Psoas muscle (tissue), 7 donors: ENCODE measurements at regions not wholly inside any gene's neighbourhood (a gene's known extent, or its start where the extent isn't known, plus 50 kb on each side); places are given as distances from the start of the nearest gene placed in this dataset.

Experiments used
- ATAC-seq, 4 donors: fragments of 200-7000 bp; cut with Tn5 transposase; one replicate each; pipeline ENCODE4 v1.9.1; 2020; ENCODE audit warnings: moderate library complexity in 3 of 4, mild to moderate bottlenecking in 2 of 4
- DNase-seq, 2 donors: peaks; one replicate each; pipeline ENCODE4 v3.0.0-alpha.2; 2020
- H3K27ac ChIP-seq: fragments of 200-600 bp; one replicate; pipeline ENCODE4 v1.8.0; 2022
- H3K27me3 ChIP-seq, 3 donors: fragments of 200-600 bp in 1 of 3; one replicate each; pipeline versions ENCODE4 v1.6.1 to v1.8.0; 2013 to 2022; ENCODE audit warnings: low read length in 2 of 3, mild to moderate bottlenecking in 2 of 3, moderate library complexity in 1 of 3; ENCODE audit not compliant: insufficient read depth in 3 of 3
- H3K36me3 ChIP-seq, 2 donors: fragments of 200-600 bp in 1 of 2; one replicate each; pipeline versions ENCODE4 v1.6.1 to v1.8.0; 2013 to 2022; ENCODE audit warnings: low read depth in 1 of 2, mild to moderate bottlenecking in 1 of 2, moderate library complexity in 1 of 2; ENCODE audit not compliant: insufficient read depth in 1 of 2
- H3K4me1 ChIP-seq: fragments of 200-600 bp; one replicate; pipeline ENCODE4 v1.8.0; 2022
- H3K4me3 ChIP-seq: fragments of 200-600 bp; one replicate; pipeline ENCODE4 v1.8.0; 2022; ENCODE audit warnings: mild to moderate bottlenecking
- H3K9me3 ChIP-seq: fragments of 200-600 bp; one replicate; pipeline ENCODE4 v1.8.0; 2022
- CTCF ChIP-seq: fragments of 200-600 bp; IDR thresholded peaks from one replicate; pipeline ENCODE4 v1.8.0; 2022; ENCODE audit warnings: antibody characterized with exemption
- WGBS, 3 donors: extraction: QIAGEN DNeasy Blood & Tissue Kit; methylation state at CpG; one replicate each; pipeline versions ENCODE4 v1.1.6 to v1.1.7; 2013; 5-methylcytosine and 5-hydroxymethylcytosine counted together
- intact Hi-C, 2 donors: fragments of 100-400 bp; cut with DNase I; formaldehyde crosslinking; loops; one replicate each; pipeline versions ENCODE4 v1.11.0 to v1.14.2; 2022
- donor health status: healthy with polysubstance abuse.
- donor health status: DM: no; HTN: no; CAD: no; lungs with moderate emphysema.
- donor health status: Bipolar disorder and iron deficiency.
- donor health status: healthy.
- donor health status: DM: yes; HTN: yes; CAD: no.
- donor health status: DM: no; HTN: no; CAD: no.
- donor health status: DM: yes; HTN: yes; CAD: no.

DNA sequence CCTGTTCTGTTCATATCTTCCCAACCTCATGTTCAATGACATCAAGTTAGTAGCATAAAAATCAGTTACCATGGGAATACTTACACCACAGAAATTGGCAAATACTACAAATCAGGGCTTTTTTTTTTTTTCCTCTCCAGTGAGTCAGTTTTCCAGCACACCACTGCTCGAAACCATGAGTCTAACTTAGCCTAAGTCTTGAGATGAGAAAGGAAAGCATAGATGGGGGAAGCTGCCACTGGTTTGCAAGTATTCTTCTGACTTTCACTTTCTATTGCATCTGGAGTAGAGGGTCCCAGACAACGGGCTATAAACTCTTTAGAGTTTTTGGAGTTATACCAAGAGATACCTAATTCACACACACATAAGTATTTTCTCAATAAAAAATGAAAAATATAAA is 416.1 kb upstream of the LMCD1 start:
- 73 to 80% (median 79%) methylated on average over 2 of the region's 2 CpGs for WGBS, 3 donors
- no peaks in the 10 kb centered on the region for H3K27me3 ChIP-seq
- H3K36me3 ChIP-seq: no peaks in the 10 kb centered on the region
- no peak for ATAC-seq
- no peak for DNase-seq
- H3K27ac ChIP-seq: no peak overlapping the region
- H3K4me3 ChIP-seq: no peak overlapping the region
- H3K9me3 ChIP-seq: no peaks in the 10 kb centered on the region
- intact Hi-C loops: no loop called here
- H3K4me1 ChIP-seq: no peaks in the 10 kb centered on the region
- TF ChIP-seq CTCF: no peak

DNA sequence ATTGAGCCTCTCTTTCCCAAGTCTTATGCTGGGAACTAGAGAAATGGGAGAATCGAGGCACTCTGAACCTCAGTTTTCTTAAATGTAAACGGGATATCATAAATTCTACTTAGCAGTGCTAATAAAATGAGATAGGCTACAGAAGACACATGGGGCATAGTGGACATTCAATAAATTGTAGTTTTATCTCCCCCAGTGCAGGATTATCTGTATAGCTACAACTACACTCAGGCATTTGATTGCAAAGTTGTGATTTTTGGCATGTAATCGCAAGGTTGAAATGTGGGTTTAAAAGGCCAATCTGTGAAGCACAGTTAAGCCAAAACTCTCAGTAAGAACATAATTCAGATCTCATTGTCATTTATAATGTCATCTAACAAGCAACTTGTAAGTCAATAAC is 413.7 kb upstream of the LMCD1 start:
- intact Hi-C loops: no loop called here
- H3K27ac ChIP-seq: no peak overlapping the region
- H3K27me3 ChIP-seq: no peaks in the 10 kb centered on the region
- TF ChIP-seq CTCF: no peak
- H3K36me3 ChIP-seq: no peaks in the 10 kb centered on the region
- no peak overlapping the region for H3K4me3 ChIP-seq
- 87% methylated on average over 3 of the region's 3 CpGs for WGBS, 3 donors
- ATAC-seq (no peak), DNase-seq (no peak)
- no peaks in the 10 kb centered on the region for H3K4me1 ChIP-seq
- no peaks in the 10 kb centered on the region for H3K9me3 ChIP-seq

DNA sequence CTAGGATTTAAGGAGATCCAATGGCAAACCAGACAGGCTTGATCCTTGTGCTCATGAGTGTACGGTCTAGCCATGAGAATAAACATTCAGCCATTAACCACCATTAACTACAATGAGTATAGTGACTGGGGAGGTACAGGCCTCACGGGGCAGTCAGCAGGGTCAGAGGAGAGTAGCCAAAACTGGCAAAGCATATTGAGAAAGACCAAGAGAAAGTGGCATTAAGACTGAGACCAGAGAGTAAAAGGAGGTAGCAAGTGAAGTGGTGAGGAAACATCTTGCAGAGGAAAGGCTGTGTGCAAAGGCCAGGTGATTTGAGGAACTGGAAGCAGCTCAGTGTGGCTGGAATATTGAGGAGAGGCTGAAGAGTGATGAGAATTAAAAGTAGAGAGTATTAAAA is 407.2 kb upstream of the LMCD1 start:
- Histone ChIP-seq H3K4me3 (no peak overlapping the region), H3K9me3 (no peaks in the 10 kb centered on the region), H3K36me3 (no peaks in the 10 kb centered on the region), H3K27me3 (no peaks in the 10 kb centered on the region), H3K4me1 (no peaks in the 10 kb centered on the region), H3K27ac (no peak overlapping the region)
- no peak for ATAC-seq
- intact Hi-C loops: loop anchor here in 1 of 2 donors (10.0 kb wide), 1 partner anchor 210 kb away; no protein-coding TSS in a partner anchor
- 72 to 81% (median 76%) methylated on average over 2 of the region's 2 CpGs for WGBS, 3 donors
- DNase-seq: no peak
- no peak for TF ChIP-seq CTCF

DNA sequence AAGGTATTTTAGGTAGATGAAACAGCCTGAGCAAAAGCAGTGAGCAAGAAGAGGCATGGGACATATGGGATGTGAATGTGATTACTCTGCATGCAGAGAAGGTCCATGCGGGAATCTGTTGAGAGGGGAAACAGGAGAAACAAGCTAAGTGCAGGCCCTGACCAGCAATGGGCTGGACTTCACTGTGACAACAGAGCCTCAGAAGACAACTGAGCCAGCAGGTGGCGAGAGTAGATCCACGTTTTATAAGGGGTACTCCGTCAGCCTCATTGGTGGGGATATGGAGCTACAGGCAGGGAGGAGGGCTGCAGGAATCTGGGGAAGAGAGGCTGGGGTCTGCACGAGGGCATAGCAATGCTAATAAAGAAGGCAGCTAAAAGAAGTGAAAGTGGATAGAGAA is 405.9 kb upstream of the LMCD1 start:
- WGBS, 3 donors: 32 to 40% (median 37%) methylated on average over 5 of the region's 5 CpGs

More for the DNA sequence above, 405.9 kb upstream of the LMCD1 start:
- Histone ChIP-seq H3K27me3 (no peaks in the 10 kb centered on the region), H3K27ac (no peak overlapping the region), H3K36me3 (no peaks in the 10 kb centered on the region), H3K4me1 (no peaks in the 10 kb centered on the region), H3K4me3 (no peak overlapping the region), H3K9me3 (no peaks in the 10 kb centered on the region)
- peak; percentile 16 for TF ChIP-seq CTCF
- intact Hi-C loops: loop anchor here in 1 of 2 donors (10.0 kb wide), 1 partner anchor 209 kb away; no protein-coding TSS in a partner anchor
- DNase-seq: no peak
- no peak for ATAC-seq
